ENCODE measurements at regions not wholly inside any gene's neighbourhood (a gene's known extent, or its start where the extent isn't known, plus 50 kb on each side); places are given as distances from the start of the nearest gene placed in this dataset.

DNA sequence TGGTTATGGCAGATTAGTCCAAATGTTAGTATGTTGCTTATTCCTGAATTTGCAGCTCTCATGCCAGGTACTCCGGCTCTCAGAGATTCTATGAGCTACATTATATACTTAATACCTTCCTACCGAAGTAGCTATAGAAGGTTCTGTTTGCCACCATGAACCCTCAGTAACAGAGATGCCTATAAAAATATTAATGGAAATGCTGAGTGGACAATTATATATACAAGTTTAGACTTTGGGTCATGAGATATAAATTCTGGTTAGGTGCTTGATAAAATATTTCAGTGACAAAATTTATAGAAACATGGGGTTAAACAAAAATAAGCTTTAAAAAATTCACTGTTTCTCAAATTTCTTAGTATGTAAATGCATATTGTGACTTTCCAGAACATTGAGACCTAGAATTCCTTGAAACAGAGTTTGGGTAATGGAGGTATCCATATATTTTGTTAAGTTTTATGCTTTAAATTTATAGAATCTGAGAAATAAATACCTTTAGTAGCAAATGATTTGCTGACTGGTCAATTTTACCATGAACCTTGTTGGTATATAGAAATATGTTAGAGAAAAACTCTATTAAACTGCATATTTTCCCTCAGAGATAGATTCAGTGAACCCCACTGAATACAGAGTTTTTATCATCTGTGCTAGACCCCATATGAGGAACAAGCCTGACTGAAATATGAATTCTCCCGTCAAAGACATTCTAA, 533.5 kb downstream of the SH2D4B start:
- no peak overlapping the region for H3K4me3 ChIP-seq
- H3K27me3 ChIP-seq, result no peaks in the 10 kb centered on the region
- H3K9ac ChIP-seq, result no peak overlapping the region
- TF ChIP-seq Cebpa-rat (IDR thresholded peaks at IDR 0.05), result no peak
- H3K9me3 ChIP-seq, result no peaks in the 10 kb centered on the region
- no peaks in the 10 kb centered on the region for H3K4me1 ChIP-seq
- H4K20me1 ChIP-seq, result no peaks in the 10 kb centered on the region
- no peaks in the 10 kb centered on the region for H3K36me3 ChIP-seq
- H3K27ac ChIP-seq, result no peak overlapping the region
- H3K4me2 ChIP-seq, result no peak overlapping the region

GRCh38 chr10:81073155-81073554, 535.5 kb downstream of the SH2D4B start:
- H3K27ac ChIP-seq, result no peak overlapping the region
- no peaks in the 10 kb centered on the region for H3K36me3 ChIP-seq
- H4K20me1 ChIP-seq, result no peaks in the 10 kb centered on the region
- H3K4me2 ChIP-seq, result no peak overlapping the region
- no peaks in the 10 kb centered on the region for H3K9me3 ChIP-seq
- H3K4me3 ChIP-seq, result no peak overlapping the region
- TF ChIP-seq Cebpa-rat (IDR thresholded peaks at IDR 0.05), result no peak
- H3K27me3 ChIP-seq, result no peaks in the 10 kb centered on the region
- no peak overlapping the region for H3K9ac ChIP-seq
- H3K4me1 ChIP-seq, result no peaks in the 10 kb centered on the region

- no peaks in the 10 kb centered on the region for H3K4me1 ChIP-seq
- H4K20me1 ChIP-seq, result no peaks in the 10 kb centered on the region
- H3K9ac ChIP-seq, result no peak overlapping the region
- H3K27me3 ChIP-seq, result no peaks in the 10 kb centered on the region
- TF ChIP-seq Cebpa-rat (IDR thresholded peaks at IDR 0.05), result no peak
- no peaks in the 10 kb centered on the region for H3K36me3 ChIP-seq
- H3K4me2 ChIP-seq, result no peak overlapping the region
- H3K4me3 ChIP-seq, result no peak overlapping the region
- H3K27ac ChIP-seq, result no peak overlapping the region
- peaks cover 4% of the 10 kb centered on the region; the same call in 1 of the 2 replicates for H3K9me3 ChIP-seq
Observed at GRCh38 chr10:81081887-81082620, 544.4 kb downstream of the SH2D4B start.

DNA sequence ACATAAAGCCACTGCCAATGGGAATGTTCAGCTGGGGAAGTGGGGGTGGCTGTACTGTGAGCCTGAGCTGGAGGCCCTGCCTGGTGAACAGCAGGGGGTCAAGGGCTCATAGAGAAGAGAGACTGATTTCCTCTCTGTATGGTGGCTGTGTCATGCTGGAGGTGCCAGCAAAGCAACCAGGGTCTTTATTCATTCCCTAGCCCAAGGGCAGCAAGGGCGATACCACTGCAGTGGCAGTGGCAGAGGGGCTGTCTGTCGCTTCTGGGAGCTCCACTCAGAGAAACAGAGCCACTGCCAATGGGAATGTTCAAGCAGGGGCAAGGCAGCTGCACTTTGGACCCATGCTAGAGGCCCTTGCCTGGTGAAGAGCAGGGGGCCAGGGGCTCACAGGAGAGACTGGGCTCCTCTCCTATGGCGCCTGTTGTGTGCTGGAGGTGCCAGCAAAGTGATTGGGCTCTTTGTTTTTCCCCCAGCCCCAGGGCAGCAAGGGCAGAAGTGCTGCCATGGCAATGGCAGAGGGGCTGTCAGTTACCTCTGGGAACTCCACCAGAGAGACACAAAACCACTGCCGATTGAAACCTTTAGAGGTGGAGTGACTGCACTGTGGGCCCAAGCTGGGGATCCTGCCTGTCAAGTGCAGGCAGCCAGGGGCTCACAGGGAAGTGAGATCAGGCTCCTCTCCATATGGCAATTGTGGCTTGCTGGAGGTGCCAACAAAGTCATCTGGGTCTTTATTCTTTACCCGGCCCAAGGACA, 545.1 kb downstream of the SH2D4B start:
- H3K36me3 ChIP-seq, result no peaks in the 10 kb centered on the region
- no peaks in the 10 kb centered on the region for H4K20me1 ChIP-seq
- peaks cover 4% of the 10 kb centered on the region; the same call in 1 of the 2 replicates for H3K9me3 ChIP-seq
- H3K27ac ChIP-seq, result no peak overlapping the region
- H3K9ac ChIP-seq, result no peak overlapping the region
- no peak for TF ChIP-seq Cebpa-rat (IDR thresholded peaks at IDR 0.05)
- no peak overlapping the region for H3K4me2 ChIP-seq
- no peaks in the 10 kb centered on the region for H3K4me1 ChIP-seq
- no peak overlapping the region for H3K4me3 ChIP-seq
- no peaks in the 10 kb centered on the region for H3K27me3 ChIP-seq

DNA sequence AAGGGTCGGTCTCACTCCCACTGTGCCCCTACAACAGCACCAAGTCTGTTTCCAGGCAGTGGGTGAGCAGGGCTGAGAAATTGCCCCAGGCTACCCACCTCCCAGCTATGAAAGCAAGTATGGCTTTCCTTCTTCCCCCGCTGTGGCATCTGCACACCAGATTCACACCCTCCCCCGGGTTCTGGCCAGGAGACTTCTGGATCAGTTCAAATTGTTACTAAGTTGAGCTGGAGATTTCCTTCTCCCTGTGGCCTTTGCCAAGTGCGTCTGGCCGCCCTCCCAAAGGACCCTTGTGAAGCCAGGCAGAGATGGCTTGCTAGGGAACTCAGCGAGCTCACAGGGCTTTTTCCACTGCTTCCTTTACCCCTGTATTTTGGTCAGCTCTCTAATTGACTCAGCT, 555.4 kb downstream of the SH2D4B start:
- H3K9me3 ChIP-seq, result peaks cover 16% of the 10 kb centered on the region; the same call in 1 of the 2 replicates

DNA sequence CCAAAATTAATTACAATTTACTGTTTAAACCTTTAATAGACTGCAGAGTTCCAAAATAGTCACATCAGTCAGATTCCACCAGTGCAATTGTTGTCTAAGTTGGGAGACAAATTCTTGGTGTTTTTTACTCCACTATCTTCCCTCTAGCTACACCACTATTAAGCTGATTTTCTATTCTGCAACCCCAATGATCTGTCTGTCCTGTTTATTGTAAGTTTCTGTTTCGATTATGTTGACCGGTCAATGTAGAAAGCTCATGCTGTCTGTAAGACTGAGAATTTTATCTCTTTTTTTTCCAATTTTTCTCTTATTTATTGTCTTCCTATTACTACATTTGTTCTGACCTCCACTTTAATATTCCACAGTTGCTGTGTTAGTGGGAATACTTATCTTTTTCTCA, 557.5 kb downstream of the SH2D4B start:
- no peak overlapping the region for H3K4me3 ChIP-seq
- no peak overlapping the region for H3K27ac ChIP-seq
- H3K4me2 ChIP-seq, result no peak overlapping the region
- H3K27me3 ChIP-seq, result no peaks in the 10 kb centered on the region
- H3K36me3 ChIP-seq, result no peaks in the 10 kb centered on the region
- H3K9me3 ChIP-seq, result peaks cover 16% of the 10 kb centered on the region; the same call in 1 of the 2 replicates
- H4K20me1 ChIP-seq, result no peaks in the 10 kb centered on the region
- peaks cover 19% of the 10 kb centered on the region for H3K4me1 ChIP-seq
- TF ChIP-seq Cebpa-rat (IDR thresholded peaks at IDR 0.05), result no peak
- H3K9ac ChIP-seq, result no peak overlapping the region

More for the DNA sequence above, 555.4 kb downstream of the SH2D4B start:
- Histone ChIP-seq H3K4me2 (no peak overlapping the region), H3K9ac (no peak overlapping the region), H3K27ac (no peak overlapping the region), H3K27me3 (no peaks in the 10 kb centered on the region), H4K20me1 (no peaks in the 10 kb centered on the region), H3K4me3 (no peak overlapping the region), H3K4me1 (peaks cover 19% of the 10 kb centered on the region), H3K36me3 (no peaks in the 10 kb centered on the region)
- no peak for TF ChIP-seq Cebpa-rat (IDR thresholded peaks at IDR 0.05)

DNA sequence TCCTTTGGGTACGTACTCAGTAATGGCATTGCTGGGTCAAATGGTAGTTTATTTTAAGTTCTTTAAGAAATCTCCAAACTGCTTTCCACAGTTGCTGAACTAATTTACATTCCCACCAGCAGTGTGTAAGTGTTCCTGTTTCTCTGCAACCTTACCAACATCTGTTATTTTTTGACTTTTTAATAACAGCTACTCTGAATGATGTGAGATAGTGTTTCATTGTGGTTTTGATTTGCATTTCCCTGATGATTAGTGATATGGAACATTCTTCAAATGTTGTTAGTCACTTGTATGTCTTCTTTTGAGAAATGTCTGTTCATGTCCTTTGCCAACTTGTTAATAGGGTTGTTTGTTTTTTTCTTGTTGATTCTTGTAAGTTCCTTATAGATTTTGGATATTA, 558.9 kb downstream of the SH2D4B start:
- Histone ChIP-seq H3K4me3 (no peak overlapping the region), H3K27me3 (no peaks in the 10 kb centered on the region), H3K9ac (no peak overlapping the region), H3K4me2 (peak overlapping the region; percentile 42), H3K9me3 (peaks cover 13% of the 10 kb centered on the region; the same call in 1 of the 2 replicates), H3K36me3 (no peaks in the 10 kb centered on the region), H3K4me1 (peaks cover 19% of the 10 kb centered on the region), H4K20me1 (no peaks in the 10 kb centered on the region), H3K27ac (no peak overlapping the region)
- no peak for TF ChIP-seq Cebpa-rat (IDR thresholded peaks at IDR 0.05)

DNA sequence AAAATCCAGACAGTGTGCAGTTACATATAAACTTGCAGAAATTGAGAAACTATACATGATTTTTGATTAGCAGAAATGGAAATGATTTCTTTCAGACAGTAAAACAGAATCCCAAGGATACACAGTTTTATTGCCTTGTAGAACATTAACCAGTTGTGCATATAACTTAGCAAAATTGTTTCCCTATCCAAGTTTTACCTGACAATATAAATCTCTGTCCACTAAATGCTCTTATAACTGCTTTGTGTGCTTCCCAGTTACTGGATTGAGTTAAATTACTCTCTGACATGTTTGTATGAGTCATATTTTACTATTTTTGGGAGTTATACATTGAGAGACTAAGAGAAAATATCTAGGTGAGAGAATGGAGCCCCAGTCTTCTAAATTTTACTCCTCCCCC, 563.4 kb downstream of the SH2D4B start:
- no peak for TF ChIP-seq Cebpa-rat (IDR thresholded peaks at IDR 0.05)

GRCh38 chr10:81104494-81104893, 566.8 kb downstream of the SH2D4B start:
- Histone ChIP-seq H3K27ac (no peak overlapping the region), H3K27me3 (no peaks in the 10 kb centered on the region), H4K20me1 (no peaks in the 10 kb centered on the region), H3K4me1 (no peaks in the 10 kb centered on the region), H3K9me3 (no peaks in the 10 kb centered on the region), H3K36me3 (no peaks in the 10 kb centered on the region), H3K4me3 (no peak overlapping the region), H3K9ac (no peak overlapping the region), H3K4me2 (no peak overlapping the region)
- TF ChIP-seq Cebpa-rat (IDR thresholded peaks at IDR 0.05), result no peak

More for the DNA sequence above, 563.4 kb downstream of the SH2D4B start:
- H4K20me1 ChIP-seq, result no peaks in the 10 kb centered on the region
- H3K27ac ChIP-seq, result no peak overlapping the region
- H3K4me1 ChIP-seq, result peaks cover 17% of the 10 kb centered on the region
- no peak overlapping the region for H3K4me3 ChIP-seq
- H3K27me3 ChIP-seq, result no peaks in the 10 kb centered on the region
- no peak overlapping the region for H3K9ac ChIP-seq
- H3K9me3 ChIP-seq, result no peaks in the 10 kb centered on the region
- no peaks in the 10 kb centered on the region for H3K36me3 ChIP-seq
- H3K4me2 ChIP-seq, result no peak overlapping the region
